ENCODE measurements at regions not wholly inside any gene's neighbourhood (a gene's known extent, or its start where the extent isn't known, plus 50 kb on each side); places are given as distances from the start of the nearest gene placed in this dataset.
"Not testable (repeated sequence)": the region's sequence is repeated elsewhere in the genome, so short reads cannot be mapped to it uniquely, and the experiment has no call there.

DNA sequence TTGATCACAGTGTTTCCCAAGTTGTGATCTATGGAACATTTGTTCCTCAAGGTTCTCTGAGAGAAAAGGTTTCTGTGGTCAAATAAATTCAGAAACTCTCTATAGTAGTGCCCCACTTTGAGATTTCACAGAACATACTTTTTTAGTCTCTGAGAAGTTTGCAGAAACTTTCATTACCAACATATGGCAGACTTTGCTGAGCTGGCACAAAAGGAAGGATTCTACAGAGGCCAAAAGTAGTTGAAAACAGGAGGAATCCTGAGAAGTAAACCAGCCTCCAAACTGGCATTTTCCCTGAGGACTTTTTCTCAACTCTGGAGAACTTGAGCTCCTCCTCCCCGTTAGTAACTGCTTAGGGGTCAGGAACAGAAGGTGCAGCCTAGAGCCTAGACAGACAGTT is 117.8 kb upstream of the ESX1 start:
- no peak for DNase-seq

GRCh38 chrX:104370089-104370488 is 115.4 kb upstream of the ESX1 start:
- no peak for DNase-seq

GRCh38 chrX:104360774-104361173 is 106.0 kb upstream of the ESX1 start:
- DNase-seq = not testable (repeated sequence)

GRCh38 chrX:104359124-104359523 is 104.4 kb upstream of the ESX1 start:
- DNase-seq = no peak

DNA sequence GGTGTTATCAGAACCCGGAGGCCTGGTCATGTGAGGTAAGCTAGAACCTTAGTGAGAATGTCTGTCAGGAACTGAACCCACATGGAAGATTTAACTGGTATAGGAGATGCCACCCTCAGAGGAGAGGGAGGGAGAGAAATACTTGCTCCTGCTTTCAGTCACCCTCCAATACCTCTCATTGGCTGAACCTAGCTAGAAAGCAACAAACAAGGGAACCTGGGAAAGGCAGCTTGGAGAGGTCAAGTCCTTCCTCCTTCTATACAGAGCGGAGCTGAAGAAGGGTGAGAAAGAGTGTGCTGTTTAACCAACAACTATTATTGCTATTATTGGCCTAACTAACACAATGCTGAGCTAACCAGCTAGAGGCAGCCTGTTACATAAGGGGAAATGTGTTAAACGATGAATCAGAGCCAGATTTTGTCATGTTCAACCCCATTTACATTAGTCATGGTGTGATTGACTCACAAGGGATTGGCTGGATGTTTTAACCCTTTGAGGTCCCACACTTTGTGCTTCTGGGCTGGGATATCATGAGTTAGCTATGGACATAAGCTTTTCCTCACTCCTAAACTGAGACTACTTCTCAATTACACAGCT is 96.5 kb upstream of the ESX1 start:
- DNase-seq = no peak

- DNase-seq = no peak
Observed at GRCh38 chrX:104347860-104348259, 93.1 kb upstream of the ESX1 start.

- DNase-seq = peak; percentile 40
Observed at GRCh38 chrX:104343428-104344129, 88.8 kb upstream of the ESX1 start.

- DNase-seq = no peak
Observed at GRCh38 chrX:104342065-104342464, 87.3 kb upstream of the ESX1 start.

DNA sequence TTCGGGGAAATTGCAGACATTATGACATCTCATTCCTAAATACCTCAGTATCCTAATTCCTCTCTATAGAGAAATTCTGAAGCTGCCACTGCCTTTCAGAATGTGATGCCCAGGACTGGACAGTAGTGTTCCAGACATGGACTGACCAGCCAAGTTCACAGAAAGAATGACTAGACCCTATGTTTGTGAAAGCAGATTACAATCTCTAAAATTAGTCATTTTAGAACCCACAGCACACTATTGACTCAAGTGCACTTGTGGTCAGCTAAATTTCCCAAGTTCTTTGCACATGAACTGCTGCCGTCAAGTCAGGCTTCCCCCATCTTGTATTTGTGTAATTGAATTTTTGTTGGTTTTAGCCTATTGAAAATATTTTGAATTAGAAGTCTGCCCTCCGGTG is 81.0 kb upstream of the ESX1 start:
- no peak for DNase-seq

DNA sequence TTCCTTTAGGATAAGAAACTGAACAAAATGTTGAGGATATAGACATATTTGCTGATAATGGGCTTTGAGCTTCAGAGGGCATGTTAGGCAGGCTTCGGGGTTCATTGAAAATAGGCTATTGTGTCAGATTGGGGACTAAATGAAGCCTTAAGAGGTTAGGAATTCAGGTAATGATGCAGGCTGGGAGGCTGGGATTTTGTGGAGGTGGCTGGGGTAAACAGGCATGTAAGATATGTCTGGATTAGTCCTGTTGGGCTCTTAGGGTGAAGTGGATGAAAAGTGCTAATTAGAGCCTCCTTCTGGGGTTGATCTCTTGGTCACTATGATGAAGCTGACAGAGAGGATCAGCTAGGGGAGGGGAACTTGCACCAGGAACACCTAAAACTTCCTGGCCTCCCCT is 80.2 kb upstream of the ESX1 start:
- no peak for DNase-seq

GRCh38 chrX:104330966-104331365 is 76.2 kb upstream of the ESX1 start:
- DNase-seq = no peak

DNA sequence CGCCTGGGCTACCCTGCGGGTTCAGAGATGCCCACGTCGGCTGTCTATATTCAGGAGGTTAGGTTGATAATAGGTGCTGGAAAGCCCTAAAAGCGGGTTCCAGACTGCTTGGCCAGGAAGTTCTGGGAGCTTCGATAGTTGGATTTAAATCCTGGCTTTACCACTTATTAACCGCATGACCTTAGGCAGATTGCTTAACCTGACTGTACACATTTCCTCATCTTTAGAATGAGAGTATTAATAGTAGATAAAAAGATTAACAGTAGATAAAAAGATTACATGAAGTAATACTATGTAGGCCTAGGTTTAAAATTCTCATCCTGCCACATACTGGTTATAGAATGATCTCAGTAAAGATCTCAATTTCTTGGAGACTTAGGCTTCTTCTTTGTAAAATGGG is 75.0 kb upstream of the ESX1 start:
- no peak for DNase-seq

DNA sequence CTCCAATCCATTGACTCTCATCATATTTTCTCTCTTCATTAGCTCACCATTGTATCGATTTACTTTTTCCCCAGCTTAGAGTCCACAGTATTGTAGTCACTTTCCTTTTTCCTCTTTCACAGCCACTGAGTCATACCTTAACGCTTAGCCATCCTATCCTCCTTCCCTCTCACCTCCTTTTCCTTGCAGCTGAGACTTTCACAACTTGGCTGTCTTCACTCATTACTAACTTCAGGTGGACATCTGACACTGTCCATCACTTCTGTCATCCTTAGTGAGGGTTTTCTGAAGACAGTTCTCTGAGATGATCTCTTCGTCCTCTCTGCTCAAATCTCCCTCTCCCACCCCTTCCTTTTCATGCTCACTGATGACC is 70.5 kb upstream of the ESX1 start:
- no peak for DNase-seq

DNA sequence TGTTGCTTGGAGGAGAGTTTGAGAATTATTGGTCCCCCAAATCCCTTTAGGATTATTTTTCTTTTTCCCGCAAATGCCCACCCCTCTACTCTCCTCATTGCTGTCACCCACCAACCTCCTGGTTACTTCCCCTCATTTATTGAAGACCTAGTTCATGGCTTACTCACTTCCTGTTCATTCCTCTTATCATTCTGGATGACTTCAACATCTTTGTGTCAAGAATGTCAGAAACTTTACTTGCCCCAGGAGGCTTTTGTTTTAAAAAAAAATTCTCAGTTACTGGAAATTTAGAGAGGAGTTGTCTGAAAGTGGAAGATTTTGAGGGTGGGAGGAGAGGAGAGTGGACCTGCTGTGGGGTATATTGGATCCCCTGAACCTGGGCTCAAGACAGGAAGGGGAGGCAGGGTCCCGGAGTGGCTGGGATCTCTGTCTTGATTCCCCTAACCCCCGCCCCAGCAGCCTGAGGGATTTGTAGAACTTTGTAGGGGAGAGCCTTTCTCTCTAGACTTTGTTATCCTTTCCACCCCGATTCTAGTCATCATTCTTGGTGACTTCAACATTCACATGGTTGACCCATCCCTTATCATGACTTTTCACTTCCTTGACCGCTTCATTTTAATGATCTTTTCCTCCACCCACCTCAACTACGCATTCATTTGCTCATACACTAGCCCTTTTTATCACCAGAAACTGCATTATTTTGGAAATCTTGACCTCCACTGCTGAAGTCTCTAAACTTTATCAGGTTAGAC is 69.9 kb upstream of the ESX1 start:
- no peak for DNase-seq

GRCh38 chrX:104319346-104319745 is 64.6 kb upstream of the ESX1 start:
- no peak for DNase-seq

DNA sequence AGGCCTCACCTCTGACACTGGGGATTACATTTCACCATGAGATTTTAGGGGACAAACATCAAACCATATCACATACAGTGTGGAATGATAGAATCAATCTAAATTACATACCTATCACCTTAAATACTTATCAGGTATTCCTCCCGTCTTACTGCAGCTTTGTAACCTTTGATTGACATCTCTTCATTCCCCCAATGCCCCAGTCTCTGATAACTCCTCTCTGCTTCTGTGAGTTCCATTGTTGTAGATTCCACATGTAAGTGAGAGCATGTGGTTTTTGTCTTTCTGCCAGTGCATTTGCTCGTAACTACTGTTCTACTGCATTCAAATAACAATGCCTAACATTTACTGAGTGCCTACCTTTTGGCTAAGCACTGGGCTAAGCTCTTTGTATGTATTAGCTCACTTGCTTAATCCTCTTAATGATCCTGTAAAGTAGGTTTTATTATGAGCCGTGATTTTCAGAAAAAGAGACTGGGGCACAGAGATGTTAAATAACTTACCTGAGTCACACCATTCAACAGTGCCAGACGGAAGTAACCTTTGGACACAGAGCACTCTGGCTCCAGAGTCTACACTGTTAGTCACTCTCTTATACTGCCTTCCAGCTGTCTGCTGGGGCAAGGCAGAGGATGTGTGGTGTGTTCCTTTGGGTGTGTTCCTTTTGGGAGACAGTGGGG is 63.7 kb upstream of the ESX1 start:
- no peak for DNase-seq

GRCh38 chrX:104316739-104317138 is 62.0 kb upstream of the ESX1 start:
- no peak for DNase-seq

- DNase-seq = no peak
Observed at GRCh38 chrX:104315555-104315954, 60.8 kb upstream of the ESX1 start.

GRCh38 chrX:104310657-104311254 is 56.0 kb upstream of the ESX1 start:
- DNase-seq = no peak

- peak; percentile 17 for DNase-seq
Observed at GRCh38 chrX:104310090-104310489, 55.4 kb upstream of the ESX1 start.

DNA sequence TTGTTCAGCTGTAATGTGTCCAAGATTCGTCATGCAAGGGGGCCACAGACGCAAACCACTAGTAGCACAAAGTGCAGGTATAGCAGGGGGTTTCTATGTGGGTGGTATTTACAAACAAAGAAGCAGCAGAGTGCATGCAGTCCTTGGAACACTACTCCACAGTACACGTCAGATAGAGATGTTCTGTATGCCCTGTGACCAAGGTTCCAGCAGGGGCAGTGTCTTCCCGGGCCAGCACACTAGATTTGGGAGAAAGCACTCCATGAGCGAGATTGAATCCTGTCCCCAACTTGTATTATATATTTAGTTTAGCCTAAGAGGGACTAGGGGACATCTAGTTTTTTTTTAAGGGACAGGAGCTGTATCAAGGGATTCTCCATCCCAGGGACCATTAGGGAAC is 54.4 kb upstream of the ESX1 start:
- no peak for DNase-seq

- no peak for DNase-seq
Observed at GRCh38 chrX:104307341-104307740, 52.6 kb upstream of the ESX1 start.

GRCh38 chrX:104306180-104306579 is 51.4 kb upstream of the ESX1 start:
- DNase-seq = no peak

Data from NCI-H1694 (cell line).